Common myeloid progenitor, CD34-positive (primary cell): ENCODE measurements at regions not wholly inside any gene's neighbourhood (a gene's known extent, or its start where the extent isn't known, plus 50 kb on each side); places are given as distances from the start of the nearest gene placed in this dataset.

ENCODE experiments used
- CTCF ChIA-PET: fragments of 350-600 bp; sonication (Branson Sonifier 250); formaldehyde crosslinking; loops from one replicate; lab custom pipeline; 2021; ENCODE audit warnings: antibody characterized with exemption; lab: Charles Lee
- POLR2A ChIA-PET: fragments of 350-600 bp; sonication (Branson Sonifier 250); formaldehyde crosslinking; loops from one replicate; lab custom pipeline; 2021; ENCODE audit warnings: antibody characterized with exemption; lab: Charles Lee
- DNase-seq, 3 donors: peaks; one replicate each; pipeline versions ENCODE4 v3.0.0 to v3.0.0-alpha.2; 2013
- H3K27ac ChIP-seq, 2 experiments: 1 replicate in 1 of 2; 2 replicates in 1 of 2; pipeline ENCODE4 v1.7.0; 2013; ENCODE audit warnings: inconsistent platforms in 2 of 2, low read length in 2 of 2, mild to moderate bottlenecking in 2 of 2, low read depth in 1 of 2, moderate library complexity in 1 of 2; ENCODE audit not compliant: severe bottlenecking in 2 of 2, insufficient read depth in 1 of 2, poor library complexity in 1 of 2
- H3K27me3 ChIP-seq, 5 experiments: replicated peaks in 2 of 5; 1 replicate in 3 of 5; 2 replicates in 2 of 5; pipeline versions ENCODE4 v1.6.1 to v1.7.0; 2013; ENCODE audit warnings: low read length in 4 of 5, mild to moderate bottlenecking in 2 of 5, moderate library complexity in 2 of 5, inconsistent platforms in 1 of 5; ENCODE audit not compliant: insufficient read depth in 5 of 5, control insufficient read depth in 4 of 5
- H3K36me3 ChIP-seq, 4 experiments: 1 replicate in 2 of 4; 2 replicates in 2 of 4; pipeline versions ENCODE4 v1.6.1 to v1.7.0; 2013; ENCODE audit warnings: low read length in 3 of 4, control low read depth in 1 of 4, mild to moderate bottlenecking in 1 of 4; ENCODE audit not compliant: control insufficient read depth in 4 of 4, insufficient read depth in 4 of 4
- H3K4me1 ChIP-seq, 4 experiments: 1 replicate in 3 of 4; 2 replicates in 1 of 4; pipeline versions ENCODE4 v1.6.1 to v1.7.1; 2013; ENCODE audit warnings: low read length in 3 of 4, mild to moderate bottlenecking in 3 of 4, control low read depth in 1 of 4, inconsistent platforms in 1 of 4, moderate library complexity in 1 of 4; ENCODE audit not compliant: control insufficient read depth in 4 of 4, insufficient read depth in 4 of 4; ENCODE audit errors: control extremely low read depth in 1 of 4
- H3K4me3 ChIP-seq, 7 experiments: 1 replicate in 4 of 7; 2 replicates in 3 of 7; pipeline versions ENCODE4 v1.5.1 to v1.7.0; 2013; ENCODE audit warnings: mild to moderate bottlenecking in 7 of 7, low read length in 6 of 7, moderate library complexity in 6 of 7, inconsistent platforms in 2 of 7, low read depth in 2 of 7, control low read depth in 1 of 7; ENCODE audit not compliant: insufficient read depth in 4 of 7, control insufficient read depth in 1 of 7; ENCODE audit errors: extremely low read depth in 1 of 7
- H3K9me3 ChIP-seq, 5 experiments: 1 replicate in 4 of 5; 2 replicates in 1 of 5; pipeline versions ENCODE4 v1.6.1 to v1.7.1; 2013; ENCODE audit warnings: low read length in 4 of 5, mild to moderate bottlenecking in 2 of 5, inconsistent platforms in 1 of 5, low read depth in 1 of 5, moderate library complexity in 1 of 5; ENCODE audit not compliant: control insufficient read depth in 4 of 5, insufficient read depth in 2 of 5; ENCODE audit errors: control extremely low read depth in 1 of 5
- WGBS: methylation state at CpG from one replicate; pipeline ENCODE4 v1.1.5; 2013; ENCODE audit not compliant: insufficient coverage; 5-methylcytosine and 5-hydroxymethylcytosine counted together

- H3K27ac ChIP-seq: no peak overlapping the region
- ChIA-PET POLR2A (no interaction called here), CTCF (no interaction called here)
- no peaks in the 10 kb centered on the region for H3K4me1 ChIP-seq
- DNase-seq: no peak
- H3K27me3 ChIP-seq: no peaks in the 10 kb centered on the region
- no peaks in the 10 kb centered on the region for H3K36me3 ChIP-seq
- H3K4me3 ChIP-seq: no peak overlapping the region
- H3K9me3 ChIP-seq: peaks cover 0 to 6% (median 2%) of the 10 kb centered on the region in 5 experiments
Observed at GRCh38 chr18:24761765-24762164, 301.3 kb downstream of the HRH4 start.

GRCh38 chr18:24762511-24762910 lies 302.1 kb downstream of the HRH4 start:
- POLR2A ChIA-PET: no interaction called here
- no peak for DNase-seq
- Histone ChIP-seq H3K4me3 (no peak overlapping the region), H3K27me3 (no peaks in the 10 kb centered on the region), H3K9me3 (peaks cover 0 to 6% (median 2%) of the 10 kb centered on the region in 5 experiments), H3K27ac (no peak overlapping the region), H3K36me3 (no peaks in the 10 kb centered on the region), H3K4me1 (no peaks in the 10 kb centered on the region)
- 88% methylated on average over 1 of the region's 1 CpG for WGBS
- CTCF ChIA-PET: no interaction called here

- H3K4me1 ChIP-seq: no peaks in the 10 kb centered on the region
- H3K36me3 ChIP-seq: no peaks in the 10 kb centered on the region
- ChIA-PET CTCF (no interaction called here), POLR2A (no interaction called here)
- DNase-seq: no peak
- H3K27me3 ChIP-seq: no peaks in the 10 kb centered on the region
- no peak overlapping the region for H3K27ac ChIP-seq
- no peak overlapping the region for H3K4me3 ChIP-seq
- WGBS: 96% methylated on average over 5 of the region's 6 CpGs
- peaks cover 0 to 6% (median 3%) of the 10 kb centered on the region in 5 experiments for H3K9me3 ChIP-seq
Observed at GRCh38 chr18:24763765-24764513, 303.5 kb downstream of the HRH4 start.

- no peaks in the 10 kb centered on the region for H3K4me1 ChIP-seq
- H3K27ac ChIP-seq: no peak overlapping the region
- DNase-seq: no peak
- no peaks in the 10 kb centered on the region for H3K27me3 ChIP-seq
- H3K9me3 ChIP-seq: peaks cover 0 to 6% (median 3%) of the 10 kb centered on the region in 5 experiments
- CTCF ChIA-PET: interaction anchor here (0.5 kb wide), 1 partner anchor 12 kb away, joined by 4 read pairs; no protein-coding TSS in a partner anchor
- H3K4me3 ChIP-seq: no peak overlapping the region
- H3K36me3 ChIP-seq: no peaks in the 10 kb centered on the region
- WGBS: 90% methylated on average over 3 of the region's 5 CpGs
- POLR2A ChIA-PET: no interaction called here
Observed at GRCh38 chr18:24764766-24765165, 304.3 kb downstream of the HRH4 start.

- no peaks in the 10 kb centered on the region for H3K27me3 ChIP-seq
- H3K9me3 ChIP-seq: peaks cover 0 to 4% (median 3%) of the 10 kb centered on the region in 5 experiments
- no peak overlapping the region for H3K27ac ChIP-seq
- H3K4me1 ChIP-seq: no peaks in the 10 kb centered on the region
- H3K36me3 ChIP-seq: no peaks in the 10 kb centered on the region
- POLR2A ChIA-PET: no interaction called here
- no peak overlapping the region for H3K4me3 ChIP-seq
- CTCF ChIA-PET: no interaction called here
- no peak for DNase-seq
- no CpG with 5 or more reads among the region's 1 CpG for WGBS
Observed at GRCh38 chr18:24766376-24766775, 305.9 kb downstream of the HRH4 start.

GRCh38 chr18:24770311-24771024 lies 310.0 kb downstream of the HRH4 start:
- 94% methylated on average over 3 of the region's 3 CpGs for WGBS
- POLR2A ChIA-PET: no interaction called here
- Histone ChIP-seq H3K9me3 (peaks cover 0 to 3% (median 0%) of the 10 kb centered on the region in 5 experiments), H3K27me3 (no peaks in the 10 kb centered on the region), H3K27ac (no peak overlapping the region), H3K4me1 (no peaks in the 10 kb centered on the region), H3K4me3 (no peak overlapping the region), H3K36me3 (no peaks in the 10 kb centered on the region)
- CTCF ChIA-PET: no interaction called here
- no peak for DNase-seq

GRCh38 chr18:24771300-24771699 lies 310.9 kb downstream of the HRH4 start:
- no peak overlapping the region for H3K4me3 ChIP-seq
- ChIA-PET POLR2A (no interaction called here), CTCF (no interaction called here)
- no peaks in the 10 kb centered on the region for H3K36me3 ChIP-seq
- no peak for DNase-seq
- peaks cover 0 to 3% (median 0%) of the 10 kb centered on the region in 5 experiments for H3K9me3 ChIP-seq
- H3K27me3 ChIP-seq: no peaks in the 10 kb centered on the region
- H3K27ac ChIP-seq: no peak overlapping the region
- H3K4me1 ChIP-seq: no peaks in the 10 kb centered on the region
